ENCODE measurements at regions not wholly inside any gene's neighbourhood (a gene's known extent, or its start where the extent isn't known, plus 50 kb on each side); places are given as distances from the start of the nearest gene placed in this dataset.

DNA sequence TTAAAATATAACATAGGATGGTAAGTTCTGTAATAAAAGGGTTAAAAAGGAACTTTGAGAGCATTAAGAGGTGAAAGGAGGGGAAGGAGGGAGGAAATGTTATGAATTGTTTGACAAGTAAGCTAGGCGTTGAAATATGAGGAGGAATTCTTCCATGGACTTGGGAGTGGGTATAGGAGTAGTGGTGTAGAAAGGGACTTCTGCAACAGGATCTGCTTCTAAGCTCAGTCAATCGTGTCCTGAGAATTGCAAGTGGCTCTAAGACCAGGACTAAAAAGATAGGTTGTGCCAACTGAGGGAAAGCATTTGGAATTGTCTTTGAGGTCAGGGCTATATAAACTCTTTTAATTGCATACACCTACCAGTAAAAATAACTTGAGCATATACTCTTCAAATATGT is 74.1 kb upstream of the SLC38A2 start:
- TF ChIP-seq, protein P1, sequence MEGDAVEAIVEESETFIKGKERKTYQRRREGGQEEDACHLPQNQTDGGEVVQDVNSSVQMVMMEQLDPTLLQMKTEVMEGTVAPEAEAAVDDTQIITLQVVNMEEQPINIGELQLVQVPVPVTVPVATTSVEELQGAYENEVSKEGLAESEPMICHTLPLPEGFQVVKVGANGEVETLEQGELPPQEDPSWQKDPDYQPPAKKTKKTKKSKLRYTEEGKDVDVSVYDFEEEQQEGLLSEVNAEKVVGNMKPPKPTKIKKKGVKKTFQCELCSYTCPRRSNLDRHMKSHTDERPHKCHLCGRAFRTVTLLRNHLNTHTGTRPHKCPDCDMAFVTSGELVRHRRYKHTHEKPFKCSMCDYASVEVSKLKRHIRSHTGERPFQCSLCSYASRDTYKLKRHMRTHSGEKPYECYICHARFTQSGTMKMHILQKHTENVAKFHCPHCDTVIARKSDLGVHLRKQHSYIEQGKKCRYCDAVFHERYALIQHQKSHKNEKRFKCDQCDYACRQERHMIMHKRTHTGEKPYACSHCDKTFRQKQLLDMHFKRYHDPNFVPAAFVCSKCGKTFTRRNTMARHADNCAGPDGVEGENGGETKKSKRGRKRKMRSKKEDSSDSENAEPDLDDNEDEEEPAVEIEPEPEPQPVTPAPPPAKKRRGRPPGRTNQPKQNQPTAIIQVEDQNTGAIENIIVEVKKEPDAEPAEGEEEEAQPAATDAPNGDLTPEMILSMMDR (IDR thresholded peaks at IDR 0.05): no peak
- no peak for TF ChIP-seq POLR2AphosphoS5 (IDR thresholded peaks at IDR 0.05; ENCODE audit: insufficient read depth in 1 of 2, low read depth in 1 of 2)

Measured in vagina (tissue), 2 donors.